ENCODE measurements at regions not wholly inside any gene's neighbourhood (a gene's known extent, or its start where the extent isn't known, plus 50 kb on each side); places are given as distances from the start of the nearest gene placed in this dataset.

DNA sequence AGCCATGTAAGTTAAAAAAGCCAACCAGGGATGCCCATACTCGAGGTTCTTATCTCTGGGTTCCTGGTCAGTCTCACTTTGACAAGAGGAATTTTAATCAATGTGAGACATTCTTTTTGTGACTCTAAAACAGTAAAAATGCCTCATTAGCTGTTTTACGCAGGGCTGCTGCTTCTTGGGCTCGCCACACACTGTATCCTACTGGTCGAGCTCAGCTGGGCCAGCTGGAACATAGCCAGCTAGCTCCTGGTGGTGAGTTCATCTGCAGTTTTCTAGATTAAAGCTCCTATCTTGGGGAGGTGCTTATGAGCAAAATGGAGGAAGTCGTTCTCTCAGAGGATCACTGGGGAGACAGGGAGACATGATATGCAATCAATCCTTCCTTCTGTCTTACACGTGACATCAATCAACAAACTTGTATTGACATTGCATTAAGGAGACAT, 55.9 kb upstream of the LEF1 start (continued):
- TF ChIP-seq OSR2 (tag by site-specific recombination; IDR thresholded peaks at IDR 0.05) (peak; percentile 68), GLIS1 (tag by site-specific recombination; IDR thresholded peaks at IDR 0.05) (peak; percentile 58; the same call in 1 of the 2 replicates), SP7 (tag by site-specific recombination; IDR thresholded peaks at IDR 0.05) (no peak), ZNF514 (tag by site-specific recombination; IDR thresholded peaks at IDR 0.05) (no peak), ZSCAN16 (tag by site-specific recombination; IDR thresholded peaks at IDR 0.05) (0 out of 2 replicates have a peak, but pooled peaks have one; percentile 20), ZIC2 (tag by site-specific recombination; IDR thresholded peaks at IDR 0.05) (0 out of 2 replicates have a peak, but pooled peaks have one; percentile 12)
- TF ChIP-seq, protein P1, sequence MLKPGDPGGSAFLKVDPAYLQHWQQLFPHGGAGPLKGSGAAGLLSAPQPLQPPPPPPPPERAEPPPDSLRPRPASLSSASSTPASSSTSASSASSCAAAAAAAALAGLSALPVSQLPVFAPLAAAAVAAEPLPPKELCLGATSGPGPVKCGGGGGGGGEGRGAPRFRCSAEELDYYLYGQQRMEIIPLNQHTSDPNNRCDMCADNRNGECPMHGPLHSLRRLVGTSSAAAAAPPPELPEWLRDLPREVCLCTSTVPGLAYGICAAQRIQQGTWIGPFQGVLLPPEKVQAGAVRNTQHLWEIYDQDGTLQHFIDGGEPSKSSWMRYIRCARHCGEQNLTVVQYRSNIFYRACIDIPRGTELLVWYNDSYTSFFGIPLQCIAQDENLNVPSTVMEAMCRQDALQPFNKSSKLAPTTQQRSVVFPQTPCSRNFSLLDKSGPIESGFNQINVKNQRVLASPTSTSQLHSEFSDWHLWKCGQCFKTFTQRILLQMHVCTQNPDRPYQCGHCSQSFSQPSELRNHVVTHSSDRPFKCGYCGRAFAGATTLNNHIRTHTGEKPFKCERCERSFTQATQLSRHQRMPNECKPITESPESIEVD (tag by site-specific recombination; IDR thresholded peaks at IDR 0.05), result peak; percentile 72

DNA sequence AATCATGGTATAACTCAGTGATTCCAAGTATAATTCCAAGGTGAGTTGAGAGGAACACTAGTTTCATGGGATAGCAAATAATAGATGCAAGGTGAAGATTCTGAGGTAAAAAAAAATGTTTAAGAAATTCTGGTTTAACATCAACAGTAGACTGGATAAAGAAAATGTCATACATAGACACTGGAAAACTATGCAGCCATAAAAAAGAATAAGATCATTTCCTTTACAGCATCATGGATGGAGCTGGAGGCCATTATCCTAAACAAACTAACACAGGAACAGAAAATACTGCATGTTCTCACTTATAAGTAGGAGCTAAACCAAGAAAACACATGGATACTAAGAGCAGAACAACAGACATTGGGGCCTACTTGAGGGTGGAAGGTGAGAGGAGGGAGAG, 54.6 kb upstream of the LEF1 start:
- POLR2A ChIA-PET, result no interaction called here

DNA sequence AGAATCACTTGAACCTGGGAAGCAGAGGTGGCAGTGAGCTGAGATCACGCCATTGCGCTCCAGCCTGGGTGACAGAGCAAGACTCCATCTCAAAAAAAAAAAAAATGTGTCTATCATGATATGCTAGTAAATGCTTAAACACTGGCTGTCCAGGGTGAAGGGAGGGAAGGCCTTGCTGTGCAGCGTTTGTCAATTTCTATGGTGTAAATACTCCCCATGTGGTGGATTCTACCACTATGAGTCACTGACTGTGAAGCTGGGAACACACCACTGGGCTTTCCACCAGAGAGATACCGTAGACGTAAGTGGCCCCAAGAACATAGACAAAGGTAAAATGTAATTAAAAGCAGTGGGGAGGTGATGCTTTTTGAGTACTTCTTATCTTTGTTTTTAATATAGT, 51.3 kb upstream of the LEF1 start:
- CTCF ChIA-PET, result no interaction called here
- POLR2A ChIA-PET, result no interaction called here
- H3K4me1 ChIP-seq (ENCODE audit: control insufficient read depth, insufficient read depth, low read length), result no peaks in the 10 kb centered on the region; the same call in 1 of the 2 replicates
- peak; percentile 72; the same call in 1 of the 2 replicates for TF ChIP-seq ZNF112 (tag by site-specific recombination; IDR thresholded peaks at IDR 0.05)
- no peak for TF ChIP-seq ZNF560 (tag by site-specific recombination; IDR thresholded peaks at IDR 0.05; ENCODE audit: borderline replicate concordance)
- TF ChIP-seq, protein P2, sequence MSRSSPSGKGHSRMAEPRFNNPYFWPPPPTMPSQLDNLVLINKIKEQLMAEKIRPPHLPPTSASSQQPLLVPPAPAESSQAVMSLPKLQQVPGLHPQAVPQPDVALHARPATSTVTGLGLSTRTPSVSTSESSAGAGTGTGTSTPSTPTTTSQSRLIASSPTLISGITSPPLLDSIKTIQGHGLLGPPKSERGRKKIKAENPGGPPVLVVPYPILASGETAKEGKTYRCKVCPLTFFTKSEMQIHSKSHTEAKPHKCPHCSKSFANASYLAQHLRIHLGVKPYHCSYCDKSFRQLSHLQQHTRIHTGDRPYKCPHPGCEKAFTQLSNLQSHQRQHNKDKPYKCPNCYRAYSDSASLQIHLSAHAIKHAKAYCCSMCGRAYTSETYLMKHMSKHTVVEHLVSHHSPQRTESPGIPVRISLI (tag by site-specific recombination; IDR thresholded peaks at IDR 0.05), result no peak
- no peak overlapping the region for H3K4me3 ChIP-seq (ENCODE audit: low read depth, low read length)
- H3K36me3 ChIP-seq (ENCODE audit: control insufficient read depth in 2 of 2, insufficient read depth in 1 of 2, low read length in 2 of 2), result no peaks in the 10 kb centered on the region
- no peak overlapping the region for H3K27ac ChIP-seq (ENCODE audit: extremely low read depth, low read depth, low read length)
- H3K9me3 ChIP-seq (ENCODE audit: control insufficient read depth, insufficient read depth, low read depth, low read length), result no peaks in the 10 kb centered on the region

More for the DNA sequence above, 54.6 kb upstream of the LEF1 start:
- TF ChIP-seq ZNF157 (tag by site-specific recombination; IDR thresholded peaks at IDR 0.05), result no peak
- TF ChIP-seq ZNF146 (tag by site-specific recombination; IDR thresholded peaks at IDR 0.05), result peak; percentile 64
- no peaks in the 10 kb centered on the region; the same call in 1 of the 2 replicates for H3K4me1 ChIP-seq (ENCODE audit: control insufficient read depth, insufficient read depth, low read length)
- H3K36me3 ChIP-seq (ENCODE audit: control insufficient read depth in 2 of 2, insufficient read depth in 1 of 2, low read length in 2 of 2), result no peaks in the 10 kb centered on the region
- CTCF ChIA-PET, result interaction anchor here (0.6 kb wide), 1 partner anchor 24 kb away, joined by 3 read pairs; no protein-coding TSS in a partner anchor
- H3K9me3 ChIP-seq (ENCODE audit: control insufficient read depth, insufficient read depth, low read depth, low read length), result no peaks in the 10 kb centered on the region
- no peak overlapping the region for H3K4me3 ChIP-seq (ENCODE audit: low read depth, low read length)
- H3K27ac ChIP-seq (ENCODE audit: extremely low read depth, low read depth, low read length), result no peak overlapping the region
